ENCODE measurements at regions not wholly inside any gene's neighbourhood (a gene's known extent, or its start where the extent isn't known, plus 50 kb on each side); places are given as distances from the start of the nearest gene placed in this dataset.

GRCh38 chr1:193674292-193674944 lies 488.0 kb upstream of the B3GALT2 start:
- Histone ChIP-seq H2AFZ (ENCODE audit: low read depth, low read length) (no peak overlapping the region), H3K79me2 (ENCODE audit: control insufficient read depth, insufficient read depth, low read length) (no peaks in the 10 kb centered on the region), H3K27ac (ENCODE audit: extremely low read depth, low read depth, low read length) (no peak overlapping the region), H3K9me3 (replicated peaks; ENCODE audit: control insufficient read depth, insufficient read depth, low read depth, low read length) (no peaks in the 10 kb centered on the region), H3K4me1 (replicated peaks in 1 of 2; ENCODE audit: control insufficient read depth in 2 of 2, insufficient read depth in 2 of 2, low read length in 2 of 2) (no peaks in the 10 kb centered on the region), H3K4me2 (ENCODE audit: insufficient read depth, low read length) (no peak overlapping the region), H3K27me3 (ENCODE audit: control insufficient read depth in 2 of 2, insufficient read depth in 2 of 2, low read length in 2 of 2) (no peaks in the 10 kb centered on the region), H3K9ac (ENCODE audit: insufficient read depth in 1 of 2, low read depth in 2 of 2, low read length in 2 of 2) (no peak overlapping the region), H3K36me3 (ENCODE audit: control insufficient read depth, insufficient read depth, low read length) (no peaks in the 10 kb centered on the region), H3K4me3 (no peak overlapping the region), H3K9me1 (ENCODE audit: control insufficient read depth, insufficient read depth, low read length) (no peaks in the 10 kb centered on the region), H4K20me1 (replicated peaks; ENCODE audit: control insufficient read depth, insufficient read depth, low read length) (no peaks in the 10 kb centered on the region)
- ATAC-seq: no peak
- in situ Hi-C loops (cut with MboI) (no loop called here), intact Hi-C loops (cut with micrococcal nuclease) (no loop called here)
- no peak for FAIRE-seq
- ChIA-PET CTCF (ENCODE audit: low intra/inter-chr PET ratio) (no interaction called here), POLR2A (no interaction called here)
- DNase-seq (ENCODE audit: extremely low read depth in 1 of 4, low spot score in 3 of 4): no peak
- 3% methylated on average over 7 of the region's 7 CpGs for WGBS (ENCODE audit: insufficient coverage, low coverage, missing lambda C conversion rate)
- no TSS peak for BruUV-seq (replicated peaks)
- no peak for TF ChIP-seq L3MBTL2 (IDR thresholded peaks at IDR 0.05)
- TF ChIP-seq ADNP (tag; IDR thresholded peaks at IDR 0.05): no peak
- no peak for TF ChIP-seq TAF15 (IDR thresholded peaks at IDR 0.05; ENCODE audit: low read depth, low read length)
- TF ChIP-seq HNRNPLL (IDR thresholded peaks at IDR 0.05; ENCODE audit: low read depth, low read length, poor library complexity, severe bottlenecking): no peak
- TF ChIP-seq FOXJ3 (CRISPR knock-in tag; IDR thresholded peaks at IDR 0.05): no peak
- no peak for TF ChIP-seq CHD2 (IDR thresholded peaks at IDR 0.05; ENCODE audit: low read depth, low read length)
- TF ChIP-seq MBD2 (IDR thresholded peaks at IDR 0.05; ENCODE audit: borderline replicate concordance, low read depth): no peak
- no peak for TF ChIP-seq ZNF586 (CRISPR knock-in tag; conservative IDR thresholded peaks at IDR 0.05)
- no peak for TF ChIP-seq BRD9 (IDR thresholded peaks at IDR 0.05; ENCODE audit: low read depth, partially characterized antibody)
- TF ChIP-seq ZNF41 (CRISPR knock-in tag; conservative IDR thresholded peaks at IDR 0.05): no peak
- TF ChIP-seq, protein P1, sequence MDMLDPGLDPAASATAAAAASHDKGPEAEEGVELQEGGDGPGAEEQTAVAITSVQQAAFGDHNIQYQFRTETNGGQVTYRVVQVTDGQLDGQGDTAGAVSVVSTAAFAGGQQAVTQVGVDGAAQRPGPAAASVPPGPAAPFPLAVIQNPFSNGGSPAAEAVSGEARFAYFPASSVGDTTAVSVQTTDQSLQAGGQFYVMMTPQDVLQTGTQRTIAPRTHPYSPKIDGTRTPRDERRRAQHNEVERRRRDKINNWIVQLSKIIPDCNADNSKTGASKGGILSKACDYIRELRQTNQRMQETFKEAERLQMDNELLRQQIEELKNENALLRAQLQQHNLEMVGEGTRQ (CRISPR knock-in tag; IDR thresholded peaks at IDR 0.05): no peak
- TF ChIP-seq ZBTB40 (IDR thresholded peaks at IDR 0.05): no peak
- TF ChIP-seq ZBTB40 (CRISPR knock-in tag; IDR thresholded peaks at IDR 0.05): no peak
- no peak for TF ChIP-seq ZNF23 (CRISPR knock-in tag; IDR thresholded peaks at IDR 0.05)

All from K562 (cell line).